ENCODE measurements at regions not wholly inside any gene's neighbourhood (a gene's known extent, or its start where the extent isn't known, plus 50 kb on each side); places are given as distances from the start of the nearest gene placed in this dataset.

DNA sequence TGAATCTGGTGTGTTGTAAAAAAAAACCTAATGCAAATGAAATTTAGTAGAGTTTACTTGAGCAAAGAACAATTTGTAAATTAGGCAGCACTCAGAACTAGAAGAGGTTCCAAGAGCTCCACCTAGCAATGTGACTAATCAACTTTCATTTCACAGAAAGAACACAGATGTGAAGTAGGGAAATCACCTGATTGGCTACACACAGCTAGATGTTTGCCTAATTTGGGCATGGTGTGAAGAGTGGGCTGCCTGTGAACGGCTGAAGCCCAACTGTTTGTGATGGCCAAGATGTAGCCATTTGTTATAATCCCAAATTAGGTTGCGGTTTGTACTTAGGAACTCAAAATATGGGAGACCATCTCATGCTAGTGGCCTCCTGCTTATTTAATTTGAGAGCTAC lies 724.4 kb upstream of the SLITRK5 start:
- no CpG with 5 or more reads among the region's 2 CpGs for WGBS (ENCODE audit: insufficient coverage, low lambda C conversion rate)
- DNase-seq = no peak
- H3K9me3 ChIP-seq (ENCODE audit: control insufficient read depth, low read depth, low read length) = no peaks in the 10 kb centered on the region

DNA sequence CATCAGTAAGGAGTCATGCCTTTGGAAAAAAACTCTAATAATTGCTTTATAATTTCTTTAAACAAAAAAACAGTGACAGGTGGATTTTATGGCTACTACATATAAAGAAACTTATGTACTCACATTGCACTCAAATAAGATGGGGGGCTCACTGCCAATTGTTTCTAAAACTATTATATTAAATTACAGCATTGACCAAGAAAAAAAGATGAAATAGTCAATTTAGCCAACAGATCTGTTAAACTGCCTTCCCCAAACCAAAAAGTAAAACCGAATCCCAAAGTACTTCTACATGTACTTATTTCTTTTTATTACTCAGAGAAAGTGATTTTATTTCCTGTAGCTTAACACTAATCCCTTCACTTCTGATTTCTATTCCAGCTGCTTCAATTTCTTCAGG lies 716.8 kb upstream of the SLITRK5 start:
- no peaks in the 10 kb centered on the region for H3K27me3 ChIP-seq (ENCODE audit: control insufficient read depth, insufficient read depth, low read length)
- 100% methylated on average over 1 of the region's 1 CpG for WGBS (ENCODE audit: insufficient coverage, low lambda C conversion rate)
- no peak overlapping the region for H3K4me3 ChIP-seq (ENCODE audit: low read length)
- H3K27ac ChIP-seq (ENCODE audit: low read length) = no peak overlapping the region
- no peaks in the 10 kb centered on the region for H3K4me1 ChIP-seq (ENCODE audit: control insufficient read depth, insufficient read depth, low read length)
- no peaks in the 10 kb centered on the region for H3K36me3 ChIP-seq (ENCODE audit: control insufficient read depth, insufficient read depth, low read length)
- H3K9me3 ChIP-seq (ENCODE audit: control insufficient read depth, low read depth, low read length) = peaks cover 3% of the 10 kb centered on the region
- DNase-seq = no peak

More for the DNA sequence above, 724.4 kb upstream of the SLITRK5 start:
- Histone ChIP-seq H3K4me3 (ENCODE audit: low read length) (no peak overlapping the region), H3K4me1 (ENCODE audit: control insufficient read depth, insufficient read depth, low read length) (no peaks in the 10 kb centered on the region), H3K36me3 (ENCODE audit: control insufficient read depth, insufficient read depth, low read length) (no peaks in the 10 kb centered on the region), H3K27ac (ENCODE audit: low read length) (no peak overlapping the region), H3K27me3 (ENCODE audit: control insufficient read depth, insufficient read depth, low read length) (no peaks in the 10 kb centered on the region)

DNA sequence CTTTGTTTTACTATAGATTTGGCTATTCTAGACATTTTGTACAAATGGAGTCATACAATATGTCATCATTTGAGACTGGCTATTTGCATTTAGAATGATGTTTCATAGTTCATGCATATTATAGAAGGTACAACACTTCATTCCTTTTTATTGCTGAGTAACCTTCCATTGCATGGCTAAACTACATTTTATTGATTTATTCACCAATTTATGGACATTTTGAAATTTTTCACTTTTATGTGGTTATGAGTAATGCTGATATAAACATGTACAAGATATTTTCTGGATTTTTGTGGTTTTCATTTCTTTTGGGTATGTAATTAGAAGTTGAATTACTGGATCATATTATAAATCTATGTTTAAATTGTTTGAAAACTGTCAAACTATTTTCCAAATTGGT lies 710.3 kb upstream of the SLITRK5 start:
- no peak for DNase-seq
- no peak overlapping the region for H3K27ac ChIP-seq (ENCODE audit: low read length)
- H3K27me3 ChIP-seq (ENCODE audit: control insufficient read depth, insufficient read depth, low read length) = no peaks in the 10 kb centered on the region

DNA sequence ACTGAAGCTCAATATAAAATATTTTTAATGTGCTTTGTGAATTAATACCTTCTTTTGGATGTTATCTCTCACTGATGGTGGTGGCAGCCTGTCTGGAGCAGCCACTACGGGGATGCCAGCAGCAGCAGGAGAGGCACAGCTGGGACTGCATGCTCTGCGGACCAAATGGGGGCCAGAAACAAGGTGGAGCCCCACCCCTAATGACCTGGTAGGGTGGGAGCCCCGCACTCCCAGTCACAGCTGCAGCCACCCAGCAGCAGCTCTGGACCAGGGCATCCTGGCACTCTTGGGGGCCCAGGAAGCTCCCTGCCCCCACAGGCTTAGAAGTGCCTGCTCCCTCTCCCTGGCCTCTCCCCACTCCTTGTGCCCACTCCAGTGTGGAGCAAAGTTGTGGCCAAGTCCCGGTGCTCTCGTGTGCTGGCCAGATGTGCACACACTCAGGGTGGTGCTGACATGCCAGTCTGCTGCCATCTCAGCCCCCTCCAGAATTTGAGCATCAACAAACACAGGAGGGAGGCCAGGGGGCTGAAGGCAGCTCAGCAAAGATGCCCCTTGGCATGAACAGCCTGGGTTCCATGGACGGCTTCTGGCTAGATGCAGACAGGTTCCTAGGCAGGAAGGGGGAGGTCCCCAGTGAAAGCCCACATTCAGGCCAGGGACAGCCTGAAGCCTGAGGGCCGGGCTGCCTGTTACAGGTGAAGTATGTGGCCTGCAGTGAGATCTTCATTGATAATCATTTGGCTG lies 696.7 kb upstream of the SLITRK5 start:
- Histone ChIP-seq H3K27ac (ENCODE audit: low read length) (no peak overlapping the region), H3K36me3 (ENCODE audit: control insufficient read depth, insufficient read depth, low read length) (no peaks in the 10 kb centered on the region), H3K27me3 (ENCODE audit: control insufficient read depth, insufficient read depth, low read length) (no peaks in the 10 kb centered on the region), H3K4me3 (ENCODE audit: low read length) (no peak overlapping the region), H3K4me1 (ENCODE audit: control insufficient read depth, insufficient read depth, low read length) (no peaks in the 10 kb centered on the region), H3K9me3 (ENCODE audit: control insufficient read depth, low read depth, low read length) (no peaks in the 10 kb centered on the region)
- no peak for DNase-seq
- WGBS (ENCODE audit: insufficient coverage, low lambda C conversion rate) = no CpG with 5 or more reads among the region's 7 CpGs

More for the DNA sequence above, 710.3 kb upstream of the SLITRK5 start:
- H3K4me3 ChIP-seq (ENCODE audit: low read length) = no peak overlapping the region
- H3K9me3 ChIP-seq (ENCODE audit: control insufficient read depth, low read depth, low read length) = no peaks in the 10 kb centered on the region
- no peaks in the 10 kb centered on the region for H3K36me3 ChIP-seq (ENCODE audit: control insufficient read depth, insufficient read depth, low read length)
- no peaks in the 10 kb centered on the region for H3K4me1 ChIP-seq (ENCODE audit: control insufficient read depth, insufficient read depth, low read length)

DNA sequence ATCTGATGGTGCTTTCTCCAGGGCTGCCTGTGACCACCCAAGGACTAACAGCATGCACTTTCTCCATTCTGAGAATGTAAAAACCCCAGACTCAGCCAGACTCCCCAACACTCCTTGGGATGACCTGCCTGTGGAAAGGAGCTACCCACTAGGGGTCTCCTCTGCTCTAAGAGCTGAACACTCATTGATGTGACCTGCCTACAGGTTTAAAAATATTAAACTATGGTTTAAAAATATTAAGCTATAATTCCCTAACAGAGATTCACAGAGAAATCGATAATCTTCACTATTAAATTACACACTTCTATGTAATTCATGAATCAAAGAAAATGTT lies 696.2 kb upstream of the SLITRK5 start:
- WGBS (ENCODE audit: insufficient coverage, low lambda C conversion rate) = 100% methylated on average over 1 of the region's 1 CpG
- no peaks in the 10 kb centered on the region for H3K27me3 ChIP-seq (ENCODE audit: control insufficient read depth, insufficient read depth, low read length)

DNA sequence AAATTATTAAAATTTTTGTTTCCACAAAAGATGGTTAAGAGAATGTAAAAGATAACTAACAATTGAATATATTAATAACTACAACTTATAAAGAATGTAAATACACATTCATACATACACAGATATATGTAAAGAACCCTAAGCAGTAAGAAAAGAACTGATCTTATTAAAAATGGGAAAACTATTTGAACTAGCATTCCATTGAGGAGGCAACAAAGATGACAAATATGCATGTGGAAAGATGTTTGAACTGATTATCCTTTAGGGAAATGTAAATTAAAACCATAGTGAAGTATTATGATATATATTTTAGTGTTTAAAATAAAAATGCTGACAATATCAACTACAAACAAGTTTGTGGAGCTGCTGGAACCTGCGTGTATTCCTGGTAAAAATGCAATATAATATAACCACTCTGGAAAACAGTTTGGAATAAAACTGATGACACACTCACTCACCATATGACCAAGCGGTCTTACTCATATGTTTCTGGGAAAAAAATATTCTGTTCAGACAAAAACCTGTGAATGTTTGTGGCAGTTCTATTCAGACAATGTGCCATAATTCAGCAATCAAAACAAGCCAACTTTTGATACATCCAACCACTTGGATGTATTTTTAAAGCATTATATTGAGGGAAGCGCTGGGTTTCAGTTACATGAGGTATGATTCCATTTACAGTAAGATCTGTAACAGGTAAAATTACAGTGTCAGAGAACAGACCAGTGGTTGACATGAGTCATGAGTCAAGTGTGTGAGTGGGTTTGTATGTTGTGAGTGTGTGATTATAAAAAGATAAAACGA lies 694.4 kb upstream of the SLITRK5 start:
- DNase-seq = no peak
- Histone ChIP-seq H3K9me3 (ENCODE audit: control insufficient read depth, low read depth, low read length) (no peaks in the 10 kb centered on the region), H3K27ac (ENCODE audit: low read length) (no peak overlapping the region), H3K4me3 (ENCODE audit: low read length) (no peak overlapping the region), H3K27me3 (ENCODE audit: control insufficient read depth, insufficient read depth, low read length) (no peaks in the 10 kb centered on the region), H3K36me3 (ENCODE audit: control insufficient read depth, insufficient read depth, low read length) (no peaks in the 10 kb centered on the region), H3K4me1 (ENCODE audit: control insufficient read depth, insufficient read depth, low read length) (no peaks in the 10 kb centered on the region)
- WGBS (ENCODE audit: insufficient coverage, low lambda C conversion rate) = 100% methylated on average over 1 of the region's 4 CpGs

More for the DNA sequence above, 696.2 kb upstream of the SLITRK5 start:
- DNase-seq = no peak
- H3K36me3 ChIP-seq (ENCODE audit: control insufficient read depth, insufficient read depth, low read length) = no peaks in the 10 kb centered on the region
- no peaks in the 10 kb centered on the region for H3K4me1 ChIP-seq (ENCODE audit: control insufficient read depth, insufficient read depth, low read length)
- H3K4me3 ChIP-seq (ENCODE audit: low read length) = no peak overlapping the region
- no peaks in the 10 kb centered on the region for H3K9me3 ChIP-seq (ENCODE audit: control insufficient read depth, low read depth, low read length)
- no peak overlapping the region for H3K27ac ChIP-seq (ENCODE audit: low read length)

DNA sequence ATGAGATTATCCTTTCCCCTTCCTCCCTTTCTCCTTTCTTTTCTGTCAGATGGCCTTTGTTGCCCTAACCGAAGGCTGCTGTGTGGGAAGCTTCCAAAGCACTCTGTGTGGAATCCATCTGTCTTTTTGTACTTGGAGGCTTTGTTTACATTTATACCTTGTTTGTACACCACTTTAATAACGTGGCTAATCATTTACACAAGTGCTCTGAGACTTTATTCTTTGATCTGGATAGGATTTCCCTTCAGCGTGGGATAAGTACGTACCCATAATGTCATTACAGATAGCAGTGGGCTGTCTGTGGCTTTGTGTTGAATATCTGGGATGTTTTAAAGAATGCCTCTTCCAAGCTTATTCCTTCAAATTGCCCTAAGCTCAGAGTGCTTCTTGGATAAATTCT lies 684.7 kb upstream of the SLITRK5 start:
- Histone ChIP-seq H3K4me1 (ENCODE audit: control insufficient read depth, insufficient read depth, low read length) (no peaks in the 10 kb centered on the region), H3K9me3 (ENCODE audit: control insufficient read depth, low read depth, low read length) (no peaks in the 10 kb centered on the region), H3K27me3 (ENCODE audit: control insufficient read depth, insufficient read depth, low read length) (no peaks in the 10 kb centered on the region), H3K27ac (ENCODE audit: low read length) (no peak overlapping the region), H3K36me3 (ENCODE audit: control insufficient read depth, insufficient read depth, low read length) (no peaks in the 10 kb centered on the region), H3K4me3 (ENCODE audit: low read length) (no peak overlapping the region)
- no CpG with 5 or more reads among the region's 4 CpGs for WGBS (ENCODE audit: insufficient coverage, low lambda C conversion rate)
- no peak for DNase-seq

DNA sequence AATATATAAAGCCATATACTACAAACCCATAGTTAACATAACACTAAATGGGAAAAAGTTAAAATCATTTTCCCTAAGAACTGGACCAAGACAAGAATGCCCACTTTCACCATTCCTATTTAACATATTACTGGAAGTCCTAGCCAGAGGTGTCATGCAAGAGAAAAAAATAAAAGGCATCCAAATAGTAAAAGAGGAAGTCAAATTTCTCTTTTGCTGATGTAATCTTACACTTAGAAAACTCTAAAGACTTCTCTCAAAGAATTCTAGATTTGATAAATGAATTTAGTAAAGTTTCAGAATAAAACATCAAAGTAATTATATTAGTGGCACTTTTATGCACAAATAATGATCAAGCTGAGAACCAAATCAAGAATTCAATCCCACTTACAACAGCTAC lies 678.9 kb upstream of the SLITRK5 start:
- Histone ChIP-seq H3K36me3 (ENCODE audit: control insufficient read depth, insufficient read depth, low read length) (no peaks in the 10 kb centered on the region), H3K27ac (ENCODE audit: low read length) (no peak overlapping the region), H3K4me1 (ENCODE audit: control insufficient read depth, insufficient read depth, low read length) (no peaks in the 10 kb centered on the region), H3K4me3 (ENCODE audit: low read length) (no peak overlapping the region), H3K27me3 (ENCODE audit: control insufficient read depth, insufficient read depth, low read length) (no peaks in the 10 kb centered on the region), H3K9me3 (ENCODE audit: control insufficient read depth, low read depth, low read length) (no peaks in the 10 kb centered on the region)
- DNase-seq = no peak

DNA sequence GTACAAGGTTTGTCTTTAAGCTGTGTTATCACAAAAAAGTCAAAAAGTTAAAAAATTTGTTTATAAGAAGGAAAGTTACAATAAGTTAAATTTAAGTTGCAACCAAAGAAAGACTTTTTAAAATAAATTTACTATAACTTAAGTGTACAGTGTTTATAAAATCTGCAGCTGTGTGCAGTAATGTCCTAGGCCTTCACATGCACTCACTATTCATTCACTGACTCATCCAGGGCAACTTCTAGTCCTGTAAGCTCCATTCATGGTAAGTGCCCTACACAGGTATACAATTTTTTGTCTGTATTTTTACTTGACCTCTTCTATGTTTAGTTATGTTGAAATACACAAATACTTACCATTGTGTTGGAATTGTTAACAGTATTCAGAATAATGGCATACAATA lies 667.9 kb upstream of the SLITRK5 start:
- Histone ChIP-seq H3K4me1 (ENCODE audit: control insufficient read depth, insufficient read depth, low read length) (no peaks in the 10 kb centered on the region), H3K27ac (ENCODE audit: low read length) (no peak overlapping the region), H3K4me3 (ENCODE audit: low read length) (no peak overlapping the region), H3K9me3 (ENCODE audit: control insufficient read depth, low read depth, low read length) (no peaks in the 10 kb centered on the region), H3K27me3 (ENCODE audit: control insufficient read depth, insufficient read depth, low read length) (no peaks in the 10 kb centered on the region), H3K36me3 (ENCODE audit: control insufficient read depth, insufficient read depth, low read length) (no peaks in the 10 kb centered on the region)
- DNase-seq = no peak

DNA sequence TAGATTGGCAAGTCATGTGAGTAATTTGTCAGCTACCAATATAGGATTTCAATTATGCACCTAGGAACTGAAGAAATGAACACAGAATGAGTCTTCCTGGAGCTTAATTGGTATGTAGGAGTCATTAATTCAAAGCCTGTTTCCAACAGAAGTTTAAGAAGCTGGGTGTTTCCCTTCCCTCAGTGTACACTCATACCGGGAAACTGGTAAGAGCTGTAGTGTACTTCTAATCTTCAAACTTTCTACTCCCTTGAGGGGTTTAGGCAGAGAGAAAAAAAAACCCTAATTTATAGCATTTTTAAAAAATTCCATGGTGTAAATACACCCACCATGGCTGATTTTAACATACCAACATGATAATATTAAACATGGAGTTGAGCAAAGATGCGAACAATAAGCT lies 665.7 kb upstream of the SLITRK5 start:
- Histone ChIP-seq H3K4me1 (ENCODE audit: control insufficient read depth, insufficient read depth, low read length) (no peaks in the 10 kb centered on the region), H3K9me3 (ENCODE audit: control insufficient read depth, low read depth, low read length) (no peaks in the 10 kb centered on the region), H3K27ac (ENCODE audit: low read length) (no peak overlapping the region), H3K4me3 (ENCODE audit: low read length) (no peak overlapping the region), H3K36me3 (ENCODE audit: control insufficient read depth, insufficient read depth, low read length) (no peaks in the 10 kb centered on the region), H3K27me3 (ENCODE audit: control insufficient read depth, insufficient read depth, low read length) (no peaks in the 10 kb centered on the region)
- DNase-seq = no peak
- no CpG with 5 or more reads among the region's 2 CpGs for WGBS (ENCODE audit: insufficient coverage, low lambda C conversion rate)

DNA sequence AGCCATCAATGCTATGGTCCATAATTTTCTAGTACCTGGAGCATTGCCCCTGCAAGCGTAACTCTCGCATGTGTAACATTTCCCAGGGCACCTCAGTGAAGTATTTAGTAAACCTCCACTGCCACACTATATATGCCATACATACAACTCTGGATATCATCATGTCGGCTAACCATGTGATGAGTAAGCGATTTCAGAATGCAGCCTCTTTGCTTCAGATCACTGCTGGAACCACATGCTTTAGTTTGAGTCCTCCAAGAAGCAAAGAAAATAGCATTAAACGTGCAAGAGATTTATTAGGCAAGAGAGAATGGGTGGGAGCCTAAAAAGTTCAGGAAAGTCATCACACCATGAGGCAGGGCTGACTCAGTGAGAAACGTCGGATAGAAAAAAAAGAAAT lies 635.6 kb upstream of the SLITRK5 start:
- Histone ChIP-seq H3K9me3 (ENCODE audit: control insufficient read depth, low read depth, low read length) (no peaks in the 10 kb centered on the region), H3K4me1 (ENCODE audit: control insufficient read depth, insufficient read depth, low read length) (no peaks in the 10 kb centered on the region), H3K4me3 (ENCODE audit: low read length) (no peak overlapping the region), H3K27ac (ENCODE audit: low read length) (no peak overlapping the region), H3K27me3 (ENCODE audit: control insufficient read depth, insufficient read depth, low read length) (no peaks in the 10 kb centered on the region), H3K36me3 (ENCODE audit: control insufficient read depth, insufficient read depth, low read length) (no peaks in the 10 kb centered on the region)
- WGBS (ENCODE audit: insufficient coverage, low lambda C conversion rate) = 86% methylated on average over 1 of the region's 7 CpGs
- DNase-seq = no peak
